NCI-H510A (cell line): ENCODE measurements at regions not wholly inside any gene's neighbourhood (a gene's known extent, or its start where the extent isn't known, plus 50 kb on each side); places are given as distances from the start of the nearest gene placed in this dataset.
"Not testable (repeated sequence)": the region's sequence is repeated elsewhere in the genome, so short reads cannot be mapped to it uniquely, and the experiment has no call there.

ENCODE experiments used
- DNase-seq: peaks from one replicate; lab custom pipeline; 2025; lab: John Stamatoyannopoulos, UW

DNA sequence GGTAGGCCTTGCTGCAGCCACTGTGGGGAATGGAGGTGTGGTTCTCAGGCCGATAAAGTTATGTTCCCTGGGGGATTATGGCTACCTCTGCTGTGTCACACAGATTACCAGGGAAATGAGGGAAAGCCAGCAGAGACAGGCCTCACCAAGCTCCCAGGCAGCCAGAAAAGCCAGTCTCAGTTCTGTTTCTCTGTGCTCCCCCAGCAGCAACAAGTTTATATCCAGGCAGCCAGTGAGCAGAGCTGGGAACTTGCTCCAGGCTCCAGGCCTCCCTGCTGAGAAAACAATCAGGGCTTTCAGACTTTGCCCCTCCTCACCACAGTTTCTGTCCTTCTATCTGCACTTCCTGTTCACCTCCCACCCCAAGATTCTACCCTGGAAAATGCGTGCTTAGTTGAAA lies 596.6 kb upstream of the GYPC start:
- no peak for DNase-seq

- no peak for DNase-seq
Measured at GRCh38 chr2:126085011-126085795, 570.8 kb upstream of the GYPC start.

DNA sequence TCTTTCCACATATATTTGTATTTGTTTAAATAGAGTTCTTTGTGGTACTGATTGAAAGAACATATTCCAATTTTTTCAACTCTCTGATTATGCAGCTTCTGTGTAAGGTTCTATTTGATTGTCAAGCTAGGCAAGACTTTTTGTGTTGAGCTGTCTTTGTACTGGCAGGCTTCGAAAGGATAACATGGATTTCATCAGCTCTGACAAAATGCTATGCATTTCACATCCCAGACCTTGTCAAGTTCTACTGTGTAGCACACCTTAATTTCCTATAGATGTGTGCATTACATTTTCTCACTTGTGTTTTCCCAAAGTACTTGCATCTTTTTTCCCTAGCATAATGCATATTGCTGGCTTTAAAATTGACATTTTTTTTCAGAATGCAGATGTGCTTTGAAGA lies 555.0 kb upstream of the GYPC start:
- DNase-seq: no peak

- DNase-seq: no peak
Measured at GRCh38 chr2:126106006-126106405, 550.0 kb upstream of the GYPC start.

- no peak for DNase-seq
Measured at GRCh38 chr2:126107883-126108282, 548.1 kb upstream of the GYPC start.

DNA sequence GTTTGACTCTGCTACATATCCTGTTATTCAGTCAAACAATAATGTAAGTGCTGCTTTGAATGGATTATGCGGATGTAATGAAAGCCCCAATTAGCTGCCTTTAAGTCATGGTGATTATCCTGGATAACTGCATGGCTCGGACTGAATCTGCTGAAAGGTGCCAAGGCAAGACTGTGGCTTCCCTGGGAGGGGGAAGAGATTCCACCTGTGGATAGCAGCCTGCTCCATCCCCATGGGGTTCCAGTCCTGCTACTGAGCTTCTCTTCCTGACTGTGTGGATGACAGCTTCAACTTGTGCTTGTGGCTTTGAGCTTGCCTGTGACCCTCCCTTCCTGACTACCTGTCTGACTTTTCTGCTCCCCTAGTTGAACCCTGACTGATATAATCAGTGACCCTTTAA lies 540.0 kb upstream of the GYPC start:
- DNase-seq: no peak

GRCh38 chr2:126117886-126118285 lies 538.1 kb upstream of the GYPC start:
- DNase-seq: no peak

- no peak for DNase-seq
Measured at GRCh38 chr2:126145752-126146151, 510.2 kb upstream of the GYPC start.

GRCh38 chr2:126154256-126154785 lies 501.6 kb upstream of the GYPC start:
- no peak for DNase-seq

DNA sequence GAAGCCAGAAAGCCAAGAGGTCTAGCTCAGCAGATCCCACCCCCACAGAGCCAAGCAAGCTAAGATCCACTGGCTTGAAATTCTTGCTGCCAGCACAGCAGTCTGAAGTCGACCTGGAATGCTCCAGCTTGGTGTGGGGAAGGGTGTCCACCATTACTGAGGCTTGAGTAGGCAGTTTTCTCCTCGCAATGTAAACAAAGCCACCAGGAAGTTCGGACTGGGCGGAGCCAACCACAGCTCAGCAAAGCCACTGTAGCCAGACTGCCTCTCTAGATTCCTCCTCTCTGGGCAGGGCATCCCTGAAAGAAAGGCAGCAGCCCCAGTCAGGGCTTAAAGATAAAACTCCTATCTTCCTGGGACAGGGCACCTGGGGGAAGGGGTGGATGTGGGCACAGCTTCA lies 495.0 kb upstream of the GYPC start:
- not testable (repeated sequence) for DNase-seq

- no peak for DNase-seq
Measured at GRCh38 chr2:126172631-126173184, 483.2 kb upstream of the GYPC start.

DNA sequence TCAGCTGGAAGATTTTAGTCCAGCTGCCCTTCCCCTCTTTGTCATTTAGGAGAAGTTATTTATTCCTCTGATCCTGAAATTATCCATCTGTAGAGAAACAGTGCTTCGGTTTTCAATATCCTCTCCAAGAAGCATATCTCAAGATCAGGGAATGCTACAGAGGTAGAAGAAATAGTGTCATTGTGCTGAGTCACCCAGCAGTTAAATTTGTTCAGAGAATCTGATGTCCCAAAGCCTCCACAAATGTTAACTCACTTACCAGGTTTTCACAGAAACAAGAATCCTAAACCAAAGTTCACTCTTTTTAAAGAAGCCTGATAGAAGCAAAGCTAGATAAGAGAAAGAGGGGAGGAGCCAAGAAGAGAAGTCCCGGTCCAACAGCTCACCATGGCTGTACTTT lies 480.7 kb upstream of the GYPC start:
- DNase-seq: no peak

- DNase-seq: no peak
Measured at GRCh38 chr2:126177479-126177878, 478.5 kb upstream of the GYPC start.

GRCh38 chr2:126187668-126188067 lies 468.3 kb upstream of the GYPC start:
- DNase-seq: no peak

DNA sequence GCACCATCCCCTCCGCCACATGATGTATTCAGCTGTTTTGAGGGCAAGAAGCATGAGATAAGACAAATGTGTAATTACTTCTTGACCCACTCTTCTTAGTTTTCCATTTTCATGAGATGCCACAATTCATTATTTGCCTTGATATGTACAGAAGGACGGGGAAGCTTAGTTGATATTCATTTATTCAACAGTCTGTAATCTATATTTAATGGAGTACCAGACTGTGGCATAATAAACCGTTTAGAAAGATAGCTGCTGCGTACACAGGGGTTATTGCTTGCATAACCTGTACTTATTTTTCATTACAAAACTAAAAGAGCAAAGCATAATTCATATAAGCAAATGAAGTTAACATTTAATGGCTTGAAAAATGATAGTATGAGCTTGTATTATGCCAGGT lies 466.4 kb upstream of the GYPC start:
- DNase-seq: no peak

GRCh38 chr2:126200538-126200937 lies 455.4 kb upstream of the GYPC start:
- no peak for DNase-seq

DNA sequence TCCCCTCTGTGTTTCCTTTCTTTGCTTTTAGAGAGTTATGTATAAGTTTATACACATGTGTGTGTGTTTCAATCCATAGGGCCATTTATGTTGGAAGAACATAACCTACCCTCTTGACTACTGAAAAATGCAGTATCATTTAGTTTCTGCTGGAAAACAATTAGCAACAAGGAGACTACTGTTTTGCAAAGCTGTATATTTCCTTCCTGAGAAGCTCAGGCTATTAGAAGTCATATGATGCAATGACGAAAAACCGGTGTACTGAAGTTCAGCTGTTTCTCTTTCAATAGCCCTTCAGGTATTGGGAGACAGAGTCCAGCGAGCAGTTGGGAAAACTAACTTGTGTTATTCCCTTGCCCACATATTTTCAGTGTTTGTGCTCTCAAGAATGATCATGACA lies 447.7 kb upstream of the GYPC start:
- no peak for DNase-seq

DNA sequence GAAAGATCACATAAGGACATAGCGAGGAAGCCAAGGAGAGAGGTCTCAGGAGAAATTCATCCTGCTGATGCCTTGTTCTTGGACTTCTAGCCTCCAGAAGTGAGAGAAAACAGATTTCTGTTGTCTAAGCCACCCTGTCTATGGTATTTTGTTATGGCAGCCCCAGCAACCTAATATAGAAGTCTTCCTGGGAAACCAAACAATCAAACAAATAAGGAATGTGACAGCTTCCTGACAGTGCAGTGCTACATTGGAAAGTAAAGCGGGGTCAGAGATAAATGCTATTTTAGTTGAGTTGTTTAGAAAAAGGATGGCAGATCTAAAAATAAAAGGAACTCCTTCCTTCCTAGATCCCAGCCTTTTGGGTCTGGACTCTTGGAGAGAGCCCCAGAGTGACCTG lies 443.2 kb upstream of the GYPC start:
- no peak for DNase-seq

- no peak for DNase-seq
Measured at GRCh38 chr2:126219081-126219480, 436.9 kb upstream of the GYPC start.

DNA sequence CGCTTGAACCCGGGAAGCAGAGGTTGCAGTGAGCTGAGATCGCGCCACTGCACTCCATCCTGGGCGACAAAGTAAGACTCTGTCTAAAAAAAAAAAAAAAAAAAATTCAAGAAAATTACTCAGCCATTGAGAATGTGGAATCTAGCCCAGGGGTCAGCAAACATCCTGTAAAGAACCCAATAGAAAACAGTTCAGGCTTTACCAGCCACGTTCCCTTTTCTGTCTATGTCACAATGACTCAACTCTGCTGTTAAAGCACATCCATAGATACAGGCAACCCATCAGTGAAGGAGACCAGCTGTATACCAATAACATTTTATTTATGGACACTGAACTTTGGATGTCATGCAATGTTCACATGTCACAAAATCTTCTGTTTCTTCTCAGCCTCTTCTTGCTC lies 435.6 kb upstream of the GYPC start:
- no peak for DNase-seq

- DNase-seq: no peak
Measured at GRCh38 chr2:126221506-126221905, 434.5 kb upstream of the GYPC start.

- no peak for DNase-seq
Measured at GRCh38 chr2:126222278-126222677, 433.7 kb upstream of the GYPC start.

GRCh38 chr2:126224776-126225175 lies 431.2 kb upstream of the GYPC start:
- no peak for DNase-seq

DNA sequence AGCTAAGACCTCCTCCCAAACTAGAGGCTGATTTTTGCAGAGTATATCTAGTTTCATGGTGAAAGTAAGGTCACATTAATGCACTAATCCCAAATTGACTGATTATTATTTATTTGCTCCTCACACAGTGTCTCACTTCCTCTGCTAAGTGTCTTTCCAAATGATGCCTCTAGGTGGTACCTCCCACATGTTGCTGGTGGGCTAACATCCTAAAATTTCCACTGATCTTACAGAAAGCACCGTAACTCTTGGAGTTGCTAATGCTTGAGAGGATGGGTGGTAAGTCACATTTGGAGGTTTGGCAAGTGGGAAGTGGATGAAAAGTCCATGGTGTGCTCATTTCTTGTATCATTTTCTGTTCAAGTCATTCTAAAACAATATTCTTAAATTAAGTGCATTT lies 428.7 kb upstream of the GYPC start:
- DNase-seq: no peak
